ENCODE measurements at regions not wholly inside any gene's neighbourhood (a gene's known extent, or its start where the extent isn't known, plus 50 kb on each side); places are given as distances from the start of the nearest gene placed in this dataset.

GRCh38 chr1:80245813-80246212 lies 1239.3 kb upstream of the ADGRL4 start:
- TF ChIP-seq POLR2A (IDR thresholded peaks at IDR 0.05) = no peak
- TF ChIP-seq CTCF (IDR thresholded peaks at IDR 0.05) = no peak
